ENCODE measurements at regions not wholly inside any gene's neighbourhood (a gene's known extent, or its start where the extent isn't known, plus 50 kb on each side); places are given as distances from the start of the nearest gene placed in this dataset.
"Not testable (repeated sequence)": the region's sequence is repeated elsewhere in the genome, so short reads cannot be mapped to it uniquely, and the experiment has no call there.

DNA sequence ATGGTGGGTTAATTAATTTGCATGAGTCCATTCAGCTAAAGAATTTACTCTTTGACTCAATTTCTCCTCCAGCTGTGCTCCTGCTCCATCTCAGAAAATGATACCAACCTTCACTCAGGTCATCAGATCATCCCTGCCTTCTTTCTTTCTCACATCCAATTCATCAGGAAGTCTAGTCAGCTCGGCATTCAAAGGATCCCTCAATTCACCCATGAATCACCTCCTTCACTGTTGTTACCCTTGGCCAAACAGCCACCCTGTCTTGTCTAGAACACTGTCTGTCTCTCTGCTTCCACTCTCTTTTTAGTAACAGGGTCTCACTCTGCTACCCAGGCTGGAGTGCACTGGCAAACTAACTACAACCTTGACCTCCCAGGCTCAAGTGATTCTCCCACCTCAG lies 337.4 kb upstream of the SFRP2 start:
- no peak for TF ChIP-seq POLR2AphosphoS5 (IDR thresholded peaks at IDR 0.05; ENCODE audit: low read depth, low read length)
- DNase-seq (ENCODE audit: insufficient read length) (no peak), FAIRE-seq (no peak)

DNA sequence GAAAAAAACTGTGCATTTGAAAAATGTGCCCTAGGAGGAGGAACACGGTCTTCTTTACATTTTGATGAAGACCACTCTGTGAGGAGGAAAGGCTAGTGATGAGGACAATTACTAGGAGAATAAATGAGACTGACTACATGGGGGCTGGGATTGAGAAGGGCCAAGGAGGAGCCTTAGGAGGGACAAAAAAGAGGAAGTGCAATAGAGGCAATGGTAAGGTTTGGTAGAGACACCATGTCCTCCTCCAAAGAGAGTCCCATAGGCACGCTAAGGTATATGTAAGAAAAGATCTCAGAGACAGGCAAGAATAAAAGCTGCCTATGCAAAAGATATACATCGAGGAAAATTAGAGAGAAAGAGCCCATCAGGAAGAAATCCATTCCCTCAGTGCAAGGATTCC lies 336.5 kb upstream of the SFRP2 start:
- TF ChIP-seq POLR2AphosphoS5 (IDR thresholded peaks at IDR 0.05; ENCODE audit: low read depth, low read length): no peak
- TF ChIP-seq POLR2A (IDR thresholded peaks at IDR 0.05; ENCODE audit: low read depth, low read length): no peak
- TF ChIP-seq TAF1 (IDR thresholded peaks at IDR 0.05; ENCODE audit: borderline replicate concordance, low read depth, low read length): no peak
- FAIRE-seq (no peak), DNase-seq (ENCODE audit: insufficient read length) (no peak)

DNA sequence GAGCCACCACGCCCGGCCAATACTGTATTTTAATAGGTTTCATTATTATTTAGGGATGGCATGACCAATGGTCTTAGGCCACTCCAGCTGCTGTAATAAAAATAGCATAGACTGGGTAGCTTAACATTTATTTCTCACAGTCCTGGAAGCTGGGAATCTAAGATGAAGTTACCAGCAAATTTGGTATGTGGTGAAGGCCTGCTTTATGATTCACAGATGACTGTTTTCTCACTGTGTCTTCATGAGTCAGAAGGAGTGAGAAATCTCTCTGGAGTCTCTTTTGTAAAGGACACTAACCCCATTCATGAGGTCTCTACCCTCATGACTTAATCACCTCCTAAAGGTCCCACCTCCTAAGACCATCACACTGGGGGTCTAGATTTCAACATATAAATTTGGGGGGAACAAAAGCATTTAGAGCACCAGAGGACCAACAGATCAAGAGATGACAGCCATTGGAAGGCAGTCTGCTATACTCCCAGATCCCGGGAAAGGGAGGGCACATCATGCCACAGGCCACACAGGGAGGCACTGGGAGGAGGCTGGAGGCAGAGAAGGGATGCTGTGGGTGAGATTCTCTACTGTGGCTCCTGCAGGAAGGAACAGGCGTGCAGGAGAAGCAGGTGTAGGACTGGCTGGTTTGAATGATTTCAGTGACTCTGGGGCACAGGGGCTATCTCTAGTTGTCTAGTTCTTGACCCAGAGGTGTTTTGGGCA lies 335.8 kb upstream of the SFRP2 start:
- DNase-seq (ENCODE audit: insufficient read length) (no peak), FAIRE-seq (no peak)
- no peak for TF ChIP-seq TAF1 (IDR thresholded peaks at IDR 0.05; ENCODE audit: borderline replicate concordance, low read depth, low read length)
- no peak for TF ChIP-seq POLR2A (IDR thresholded peaks at IDR 0.05; ENCODE audit: low read depth, low read length)
- no peak for TF ChIP-seq POLR2AphosphoS5 (IDR thresholded peaks at IDR 0.05; ENCODE audit: low read depth, low read length)

DNA sequence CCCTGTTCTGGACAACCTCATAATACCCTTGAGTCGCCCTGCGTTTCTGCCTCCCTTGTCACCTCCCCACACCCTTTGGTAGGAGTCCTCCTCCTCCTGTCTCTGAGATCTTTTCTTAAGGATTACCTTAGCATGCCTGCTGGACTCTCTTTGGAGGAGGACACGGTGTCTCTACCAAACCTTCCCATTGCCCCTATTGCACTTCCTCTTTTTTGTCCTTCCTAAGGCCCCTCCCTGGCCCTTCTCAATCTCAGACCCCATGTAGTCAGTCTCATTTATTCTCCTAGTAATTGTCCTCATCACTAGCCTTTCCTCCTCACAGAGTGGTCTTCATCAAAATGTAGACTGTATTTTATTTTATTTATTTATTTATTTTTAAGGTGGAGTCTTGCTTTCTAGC lies 335.0 kb upstream of the SFRP2 start:
- DNase-seq (ENCODE audit: insufficient read length): no peak
- no peak for TF ChIP-seq TAF1 (IDR thresholded peaks at IDR 0.05; ENCODE audit: borderline replicate concordance, low read depth, low read length)
- TF ChIP-seq POLR2AphosphoS5 (IDR thresholded peaks at IDR 0.05; ENCODE audit: low read depth, low read length): no peak
- TF ChIP-seq POLR2A (IDR thresholded peaks at IDR 0.05; ENCODE audit: low read depth, low read length): no peak
- no peak for FAIRE-seq

DNA sequence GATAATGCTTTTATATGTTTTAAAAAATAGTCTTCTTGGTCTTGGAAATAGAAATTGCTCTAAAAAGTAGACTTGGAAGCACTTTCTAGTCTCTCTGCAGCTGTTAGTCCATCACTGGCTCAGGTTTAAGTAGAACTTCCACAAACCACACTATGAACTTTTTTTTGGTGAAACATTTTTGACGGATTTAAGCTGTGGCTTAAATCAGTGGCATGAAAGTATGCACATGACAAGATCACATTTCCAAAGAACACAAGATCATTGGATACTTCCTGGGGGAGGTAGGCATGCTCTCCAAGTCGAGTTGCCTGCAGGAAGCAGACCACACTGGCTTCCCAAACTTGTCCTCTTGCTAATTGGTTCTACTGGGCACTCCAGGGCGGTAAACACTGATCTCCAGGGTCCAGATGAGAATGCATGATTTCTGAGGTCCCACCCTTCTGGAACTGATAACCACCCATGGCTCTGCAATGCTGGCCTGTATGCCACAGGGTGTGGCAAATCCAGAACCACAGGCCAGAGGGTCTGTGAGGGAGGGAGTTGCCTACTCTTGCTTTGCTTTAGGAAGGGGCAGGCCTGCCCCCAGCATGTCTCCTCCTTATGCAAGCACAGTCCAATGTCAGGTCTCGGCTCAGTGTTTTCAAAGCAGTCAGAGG lies 331.9 kb upstream of the SFRP2 start:
- FAIRE-seq (no peak), DNase-seq (ENCODE audit: insufficient read length) (no peak)
- TF ChIP-seq POLR2AphosphoS5 (IDR thresholded peaks at IDR 0.05; ENCODE audit: low read depth, low read length): no peak
- TF ChIP-seq TAF1 (IDR thresholded peaks at IDR 0.05; ENCODE audit: borderline replicate concordance, low read depth, low read length): no peak
- no peak for TF ChIP-seq POLR2A (IDR thresholded peaks at IDR 0.05; ENCODE audit: low read depth, low read length)

DNA sequence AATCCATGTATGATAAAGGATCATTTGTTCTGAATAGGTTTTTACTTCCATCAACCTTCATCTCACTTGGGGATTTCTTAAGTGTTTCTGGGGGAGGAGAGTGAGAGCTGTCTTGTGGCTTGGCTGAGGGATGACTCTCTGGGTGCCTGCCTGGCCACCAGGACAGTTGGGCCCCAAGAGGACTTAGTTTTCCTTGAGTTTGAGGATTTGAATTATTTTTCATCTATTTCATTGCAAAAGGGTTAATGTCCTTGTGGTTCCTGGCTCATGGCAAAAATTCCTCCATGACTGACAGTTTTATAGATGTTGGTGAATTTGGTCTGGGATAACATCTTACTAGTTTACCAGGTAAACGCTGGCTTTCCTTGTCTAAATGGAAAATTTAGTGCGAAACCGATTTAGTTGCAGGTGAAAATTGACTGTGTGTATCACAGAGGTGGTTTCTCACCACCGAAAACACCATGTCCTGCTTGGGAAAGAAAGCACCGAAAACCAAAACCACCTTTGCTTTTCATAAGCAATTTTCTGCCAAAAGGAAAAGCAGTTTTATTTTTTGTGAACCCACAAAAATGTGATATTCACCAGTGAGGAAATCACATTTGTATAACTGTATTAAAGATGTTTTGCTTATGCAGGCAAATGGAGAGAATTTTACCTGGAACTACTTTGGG lies 331.3 kb upstream of the SFRP2 start:
- no peak for DNase-seq (ENCODE audit: insufficient read length)

DNA sequence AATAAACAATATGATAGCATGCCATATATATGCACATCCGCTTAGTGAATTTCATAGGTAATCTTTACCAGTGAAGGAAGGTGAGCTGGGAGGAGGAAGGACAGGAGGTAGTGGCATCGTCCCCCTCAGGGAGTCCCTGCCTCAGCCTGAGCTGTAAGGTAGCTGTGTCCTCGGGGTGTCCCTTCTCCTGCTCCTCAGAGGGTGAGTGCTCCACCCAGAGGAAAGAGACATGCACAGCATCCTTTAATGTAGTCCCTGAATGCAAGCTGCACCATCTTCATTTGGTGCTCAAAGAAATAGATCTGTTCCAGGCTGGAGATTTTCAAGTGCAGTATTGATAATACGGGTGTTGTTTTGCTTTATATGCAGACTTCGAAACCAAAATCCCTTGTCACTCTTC lies 330.4 kb upstream of the SFRP2 start:
- DNase-seq (ENCODE audit: insufficient read length) (no peak), FAIRE-seq (no peak)
- TF ChIP-seq TAF1 (IDR thresholded peaks at IDR 0.05; ENCODE audit: borderline replicate concordance, low read depth, low read length) (no peak), POLR2AphosphoS5 (IDR thresholded peaks at IDR 0.05; ENCODE audit: low read depth, low read length) (no peak), POLR2A (IDR thresholded peaks at IDR 0.05; ENCODE audit: low read depth, low read length) (no peak)

More for the DNA sequence above, 331.3 kb upstream of the SFRP2 start:
- FAIRE-seq: no peak
- TF ChIP-seq POLR2AphosphoS5 (IDR thresholded peaks at IDR 0.05; ENCODE audit: low read depth, low read length): no peak
- no peak for TF ChIP-seq TAF1 (IDR thresholded peaks at IDR 0.05; ENCODE audit: borderline replicate concordance, low read depth, low read length)
- TF ChIP-seq POLR2A (IDR thresholded peaks at IDR 0.05; ENCODE audit: low read depth, low read length): no peak

DNA sequence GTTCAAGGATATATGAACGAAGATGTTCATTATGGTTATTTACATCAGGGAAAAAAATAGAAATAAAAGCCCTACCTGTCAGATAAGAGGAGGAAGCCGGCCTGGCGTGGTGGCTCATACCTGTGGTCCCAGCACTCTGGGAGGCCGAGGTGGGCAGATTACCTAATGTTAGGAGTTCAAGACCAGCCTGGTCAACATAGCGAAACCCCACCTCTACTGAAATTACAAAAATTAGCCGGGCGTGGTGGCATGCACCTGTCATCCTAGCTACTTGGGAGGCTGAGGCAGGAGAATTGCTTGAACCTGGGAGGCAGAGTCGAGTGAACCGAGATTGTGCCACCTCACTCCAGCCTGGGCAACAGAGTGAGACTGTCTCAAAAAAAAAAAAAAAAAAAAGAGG lies 328.8 kb upstream of the SFRP2 start:
- not testable (repeated sequence) for FAIRE-seq; DNase-seq (ENCODE audit: insufficient read length)

DNA sequence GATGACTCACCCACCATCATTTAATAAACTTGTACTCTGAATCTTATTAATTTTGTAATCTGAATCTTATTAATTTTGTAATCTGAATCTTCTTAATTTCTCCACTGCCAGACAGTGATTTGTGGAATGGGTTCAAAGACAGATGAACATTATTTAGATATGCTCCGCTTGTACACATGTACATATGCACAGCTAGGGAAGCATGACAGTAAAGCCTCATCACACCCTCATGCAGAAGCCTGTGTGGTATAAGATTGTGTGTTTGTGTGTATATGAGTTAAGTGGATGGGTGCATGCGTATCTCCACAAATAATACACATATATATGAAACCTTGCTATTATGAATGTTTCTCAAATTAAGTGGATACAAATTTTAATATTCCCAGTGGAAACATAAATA lies 318.5 kb upstream of the SFRP2 start:
- DNase-seq (ENCODE audit: insufficient read length) (no peak), FAIRE-seq (no peak)
- TF ChIP-seq POLR2AphosphoS5 (IDR thresholded peaks at IDR 0.05; ENCODE audit: low read depth, low read length) (no peak), TAF1 (IDR thresholded peaks at IDR 0.05; ENCODE audit: borderline replicate concordance, low read depth, low read length) (no peak), POLR2A (IDR thresholded peaks at IDR 0.05; ENCODE audit: low read depth, low read length) (no peak)

DNA sequence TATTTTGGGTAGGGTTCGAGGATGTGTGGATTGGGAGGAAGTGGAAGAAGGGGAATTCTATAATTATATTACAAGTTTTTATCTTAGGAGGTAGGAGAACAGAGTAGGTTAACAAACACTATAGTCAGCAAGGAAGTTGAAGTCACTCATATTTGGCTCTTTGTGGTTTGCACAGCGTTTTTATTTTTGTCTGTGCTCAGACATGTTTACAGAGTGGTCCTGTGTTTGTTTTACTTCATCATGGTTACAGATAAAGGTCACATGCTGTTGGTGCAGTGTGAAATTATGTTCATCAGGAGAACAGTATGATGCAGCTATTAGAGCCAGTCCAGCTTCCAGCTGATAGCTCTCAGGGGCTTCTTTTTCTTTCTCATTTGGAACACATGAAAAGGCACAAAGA lies 299.9 kb upstream of the SFRP2 start:
- TF ChIP-seq TAF1 (IDR thresholded peaks at IDR 0.05; ENCODE audit: borderline replicate concordance, low read depth, low read length) (no peak), POLR2AphosphoS5 (IDR thresholded peaks at IDR 0.05; ENCODE audit: low read depth, low read length) (no peak), POLR2A (IDR thresholded peaks at IDR 0.05; ENCODE audit: low read depth, low read length) (no peak)
- no peak for DNase-seq (ENCODE audit: insufficient read length)
- peak; percentile 5 for FAIRE-seq

DNA sequence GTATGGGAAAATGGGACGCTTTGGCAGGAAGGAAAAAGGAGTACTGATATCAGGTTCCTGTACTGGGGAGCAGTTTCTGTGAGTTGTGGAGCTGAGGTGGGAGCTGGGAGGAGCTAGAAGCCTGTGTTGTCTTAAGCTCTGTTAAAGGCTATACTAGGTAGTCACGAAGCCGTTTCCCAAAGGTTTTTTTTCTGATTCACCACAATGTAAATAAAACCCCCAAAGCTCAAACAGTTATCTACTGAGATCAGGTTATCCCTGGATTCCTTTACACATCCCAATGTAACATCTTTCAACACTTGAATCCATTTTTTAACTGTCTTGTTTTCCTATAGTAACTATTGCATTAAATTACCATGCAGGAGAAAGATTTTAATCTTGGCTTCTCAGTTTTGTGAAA lies 297.4 kb upstream of the SFRP2 start:
- no peak for FAIRE-seq
- TF ChIP-seq POLR2A (IDR thresholded peaks at IDR 0.05; ENCODE audit: low read depth, low read length) (no peak), POLR2AphosphoS5 (IDR thresholded peaks at IDR 0.05; ENCODE audit: low read depth, low read length) (no peak), TAF1 (IDR thresholded peaks at IDR 0.05; ENCODE audit: borderline replicate concordance, low read depth, low read length) (no peak)
- no peak for DNase-seq (ENCODE audit: insufficient read length)

DNA sequence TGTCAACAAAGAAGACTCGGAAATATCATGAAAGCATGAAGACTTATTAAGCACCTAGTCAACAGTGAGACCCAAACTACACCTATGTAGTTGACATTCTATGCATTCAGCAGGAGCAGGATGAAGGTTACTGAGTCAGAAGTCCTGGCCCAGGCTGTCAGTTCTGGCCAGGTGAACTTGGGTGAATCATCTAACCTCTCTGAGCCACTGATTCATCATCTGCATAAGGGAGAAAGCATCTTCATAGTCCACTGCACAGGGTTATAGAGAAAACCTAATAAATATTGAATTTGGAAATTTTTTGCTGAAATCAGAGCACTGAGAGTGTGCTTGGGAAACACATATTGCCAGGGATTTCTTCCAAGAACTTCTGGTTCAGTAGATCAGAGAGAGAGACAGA lies 296.0 kb upstream of the SFRP2 start:
- no peak for FAIRE-seq
- no peak for TF ChIP-seq POLR2AphosphoS5 (IDR thresholded peaks at IDR 0.05; ENCODE audit: low read depth, low read length)
- TF ChIP-seq TAF1 (IDR thresholded peaks at IDR 0.05; ENCODE audit: borderline replicate concordance, low read depth, low read length): no peak
- no peak for TF ChIP-seq POLR2A (IDR thresholded peaks at IDR 0.05; ENCODE audit: low read depth, low read length)

More for the DNA sequence above, 296.0 kb upstream of the SFRP2 start:
- no peak for DNase-seq (ENCODE audit: insufficient read length)
